GM21717 (cell line): ENCODE measurements at regions not wholly inside any gene's neighbourhood (a gene's known extent, or its start where the extent isn't known, plus 50 kb on each side); places are given as distances from the start of the nearest gene placed in this dataset.

Experiments used
- ATAC-seq: cut with Tn5 transposase; IDR thresholded peaks from one replicate; pipeline ENCODE4 v1.9.1; 2021; ENCODE audit warnings: mild to moderate bottlenecking, moderate library complexity; ENCODE audit not compliant: unreplicated experiment

DNA sequence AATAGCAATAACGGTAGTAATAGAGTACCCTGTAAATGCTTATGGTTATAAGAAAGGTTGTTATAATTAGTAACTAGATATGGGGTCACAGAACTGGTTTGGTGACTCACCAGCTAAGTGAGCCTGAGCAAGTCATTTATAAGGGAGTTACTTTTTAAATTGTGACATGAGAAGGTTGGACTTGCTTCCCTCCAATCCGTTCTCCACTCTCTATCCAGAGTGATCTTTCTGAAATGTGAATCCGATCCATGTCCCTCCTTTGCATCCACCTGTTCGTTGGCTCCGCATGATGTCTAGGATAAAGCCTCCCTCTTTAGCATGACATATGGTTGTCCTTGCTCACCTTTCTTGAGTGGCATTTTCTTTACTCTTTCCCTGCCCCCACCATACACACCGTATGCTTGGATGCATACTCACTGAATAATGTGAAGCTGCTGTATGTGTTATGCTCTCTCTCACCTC is 83.1 kb downstream of the CDC42EP3 start:
- ATAC-seq = no peak

DNA sequence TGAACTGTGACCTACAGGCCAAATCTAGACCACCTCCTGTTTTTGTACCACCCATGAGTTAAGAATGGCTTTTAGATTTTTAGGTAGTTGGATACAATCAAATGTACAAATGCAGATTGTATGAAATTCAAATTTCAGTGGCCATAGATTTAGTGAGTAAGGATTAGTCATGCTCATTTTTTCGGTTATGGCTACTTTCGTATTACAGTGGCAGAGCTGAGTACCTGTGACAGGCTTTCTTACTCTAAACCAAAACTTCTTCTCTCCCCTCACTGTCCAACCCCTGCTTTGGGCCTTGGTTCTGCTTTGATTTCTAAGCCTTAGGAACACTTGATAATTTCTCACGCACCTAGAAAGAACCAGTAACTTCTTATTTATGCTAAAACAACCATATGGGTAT is 82.1 kb downstream of the CDC42EP3 start:
- ATAC-seq = no peak

DNA sequence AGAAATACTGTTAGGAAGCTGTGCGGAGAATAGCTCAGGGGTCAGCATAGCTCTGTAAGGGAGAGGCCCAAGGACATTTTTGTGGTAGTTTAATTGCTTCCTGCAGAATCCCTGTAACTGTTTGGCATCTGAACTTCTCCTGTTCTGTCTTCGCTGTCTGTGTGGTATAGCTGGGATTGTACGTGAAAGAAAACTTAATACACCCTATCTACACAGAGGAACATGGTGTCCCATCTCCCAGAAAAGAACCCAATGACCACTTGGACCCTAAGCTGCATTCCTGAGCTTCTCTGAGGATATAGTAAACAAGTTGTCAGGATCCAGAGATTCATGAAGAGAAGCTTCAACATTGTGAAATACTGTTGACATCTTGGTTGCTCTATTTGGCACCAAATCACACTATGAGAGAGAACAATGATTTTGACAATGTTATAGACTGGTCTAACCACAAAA is 81.3 kb downstream of the CDC42EP3 start:
- no peak for ATAC-seq
